GM18861 (cell line): ENCODE measurements at regions not wholly inside any gene's neighbourhood (a gene's known extent, or its start where the extent isn't known, plus 50 kb on each side); places are given as distances from the start of the nearest gene placed in this dataset.
A peak's percentile ranks its signal among the peaks of the same experiment; 100 is the strongest.
"Not testable (repeated sequence)": the region's sequence is repeated elsewhere in the genome, so short reads cannot be mapped to it uniquely, and the experiment has no call there.

Experiments used
- ATAC-seq: cut with Tn5 transposase; IDR thresholded peaks from one replicate; pipeline ENCODE4 v1.9.1; 2021; ENCODE audit not compliant: unreplicated experiment

GRCh38 chr2:215667585-215668377 is 231.9 kb upstream of the FN1 start:
- ATAC-seq = no peak

DNA sequence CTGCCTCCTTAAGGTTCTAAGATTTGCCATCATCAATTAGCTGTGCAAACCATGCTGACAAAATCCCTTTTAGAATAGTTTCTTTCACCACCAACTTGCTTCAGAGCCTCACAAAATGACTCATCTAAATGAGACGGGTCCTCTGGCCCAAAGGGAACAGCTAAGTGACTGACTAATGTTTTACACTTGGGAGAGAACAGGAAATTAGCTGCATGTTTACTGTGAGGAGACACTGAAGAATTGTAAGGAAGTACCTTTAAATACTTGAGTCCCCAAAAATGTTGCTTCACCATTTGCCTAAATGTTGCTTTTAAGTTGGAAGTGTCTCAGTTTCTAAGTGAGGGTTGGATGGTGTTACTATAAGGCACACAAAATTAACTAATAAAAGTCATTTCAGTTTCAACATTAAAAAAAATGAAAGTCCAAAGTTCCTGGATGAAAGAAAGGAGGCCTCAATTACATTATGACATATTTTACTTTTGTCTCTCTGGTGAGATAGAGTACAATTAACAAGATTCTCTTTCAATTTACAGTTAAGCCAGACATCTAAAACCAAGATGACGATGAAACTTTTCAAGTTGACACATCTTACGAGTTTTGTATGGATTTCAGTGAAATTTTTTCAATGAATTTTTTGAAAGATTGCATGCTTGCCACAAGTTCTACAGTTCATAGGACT is 229.1 kb upstream of the FN1 start:
- peak; percentile 95 for ATAC-seq

DNA sequence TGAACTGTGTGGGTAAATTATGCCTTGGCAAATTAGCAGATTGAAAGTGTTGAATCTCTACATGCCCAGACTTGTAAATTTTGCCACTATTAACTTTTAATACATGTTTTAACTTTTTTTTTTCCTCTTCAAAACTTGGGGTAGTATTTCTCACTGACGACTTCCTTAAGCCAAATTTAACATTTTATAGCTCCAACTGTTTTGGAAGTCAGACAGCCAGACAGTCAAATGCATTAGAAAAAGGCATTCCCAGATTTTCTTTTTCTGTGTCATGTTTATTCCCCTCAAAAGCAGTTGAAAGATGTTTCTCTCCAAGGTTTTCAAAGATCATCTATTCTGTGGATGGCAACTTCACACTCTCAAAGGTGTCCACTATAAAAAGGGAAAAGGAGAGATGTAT is 226.8 kb upstream of the FN1 start:
- no peak for ATAC-seq

DNA sequence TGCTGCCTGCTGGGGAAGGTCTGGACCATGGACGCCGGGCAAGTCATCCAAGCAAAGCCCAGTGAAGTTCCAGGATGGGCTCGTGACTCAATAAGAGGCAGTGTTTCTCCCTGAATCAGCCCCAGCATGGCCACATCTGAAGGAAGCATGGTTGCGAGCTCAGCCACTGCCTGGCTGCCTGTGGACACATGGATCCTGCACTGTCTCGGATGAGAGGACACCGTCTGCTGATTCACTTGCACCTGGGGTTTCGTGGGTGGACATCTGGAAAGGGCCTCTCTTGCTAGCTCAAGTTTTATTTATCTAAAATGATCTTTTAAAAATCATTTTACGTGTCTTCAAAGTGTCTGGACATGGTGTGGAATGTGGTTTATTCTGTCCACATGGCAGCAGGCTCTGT is 224.8 kb upstream of the FN1 start:
- ATAC-seq = no peak

GRCh38 chr2:215659650-215660049 is 223.8 kb upstream of the FN1 start:
- ATAC-seq = no peak

- no peak for ATAC-seq
Observed at GRCh38 chr2:215658635-215659305, 222.9 kb upstream of the FN1 start.

GRCh38 chr2:215657844-215658243 is 222.0 kb upstream of the FN1 start:
- ATAC-seq = no peak

GRCh38 chr2:215654148-215654819 is 218.4 kb upstream of the FN1 start:
- ATAC-seq = no peak

DNA sequence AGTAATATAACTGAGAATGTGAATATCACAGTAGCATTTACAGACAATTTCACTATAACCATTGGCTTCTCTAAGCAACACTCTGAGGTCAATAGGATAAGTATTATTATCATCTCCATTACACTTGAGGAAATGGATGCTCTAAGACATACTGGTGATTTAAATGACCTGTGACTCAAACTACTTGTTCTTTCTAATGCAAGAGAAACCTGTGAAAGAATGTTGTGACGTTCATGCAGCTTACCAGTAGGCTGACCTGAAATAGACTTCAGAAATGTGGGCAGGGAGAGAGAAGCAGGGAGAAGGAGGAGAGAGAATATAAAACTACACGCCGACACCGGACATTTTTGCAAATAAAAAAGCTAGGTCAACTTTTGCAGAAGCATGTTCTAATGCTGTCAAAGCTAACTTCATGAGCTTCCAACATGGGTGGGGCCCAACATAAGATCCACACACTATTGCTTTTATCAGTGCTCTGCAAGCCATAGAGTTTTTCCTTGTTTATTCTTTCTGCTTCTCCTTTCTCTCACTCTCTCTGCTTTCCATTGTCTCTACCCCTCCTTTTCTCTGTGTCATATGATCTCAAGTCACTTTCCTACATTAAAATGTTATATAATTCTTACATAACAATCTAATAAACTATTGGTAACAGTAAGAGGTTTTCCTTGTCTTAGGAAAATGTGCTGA is 217.6 kb upstream of the FN1 start:
- no peak for ATAC-seq

DNA sequence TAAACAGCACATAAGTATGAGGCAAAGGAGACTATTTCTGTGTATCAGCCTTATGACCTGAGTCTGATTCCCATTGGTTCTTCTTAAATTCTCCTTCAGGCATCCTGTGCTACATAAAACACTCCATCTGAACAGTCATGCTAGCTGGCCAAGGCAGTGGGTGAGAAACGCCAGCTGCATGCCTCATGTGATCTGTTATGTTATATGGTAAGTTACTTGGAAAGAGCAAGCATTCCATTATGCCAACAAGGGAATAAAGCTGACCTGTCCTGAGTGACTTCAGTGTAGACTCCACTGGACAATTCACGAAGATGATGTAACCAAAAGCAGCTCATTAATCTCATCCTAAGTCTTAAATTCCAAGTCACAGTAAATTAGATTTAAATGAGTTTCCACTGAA is 216.5 kb upstream of the FN1 start:
- ATAC-seq = no peak

DNA sequence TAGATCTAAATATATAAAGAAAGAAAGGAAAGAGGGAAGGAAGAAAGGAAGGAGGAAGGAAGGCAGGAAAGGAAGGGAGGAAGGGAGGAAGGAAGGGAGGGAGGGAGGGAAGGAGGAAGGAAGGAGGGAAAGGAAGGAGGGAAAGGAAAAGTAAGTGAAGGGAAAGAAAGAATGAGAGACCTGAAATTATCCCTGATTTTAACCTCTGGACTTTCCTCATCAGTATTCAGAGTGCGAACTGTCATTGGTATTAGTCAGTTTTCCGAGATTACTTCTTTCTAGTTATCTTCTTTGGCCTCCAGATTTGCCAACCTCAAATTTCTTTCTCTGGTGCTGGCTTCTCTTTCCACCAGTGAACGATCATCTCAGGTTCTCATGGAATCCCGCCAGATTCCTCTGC is 215.5 kb upstream of the FN1 start:
- no peak for ATAC-seq

GRCh38 chr2:215644233-215644897 is 208.5 kb upstream of the FN1 start:
- ATAC-seq = no peak

- no peak for ATAC-seq
Observed at GRCh38 chr2:215638687-215639086, 202.8 kb upstream of the FN1 start.

- no peak for ATAC-seq
Observed at GRCh38 chr2:215637651-215638050, 201.8 kb upstream of the FN1 start.

DNA sequence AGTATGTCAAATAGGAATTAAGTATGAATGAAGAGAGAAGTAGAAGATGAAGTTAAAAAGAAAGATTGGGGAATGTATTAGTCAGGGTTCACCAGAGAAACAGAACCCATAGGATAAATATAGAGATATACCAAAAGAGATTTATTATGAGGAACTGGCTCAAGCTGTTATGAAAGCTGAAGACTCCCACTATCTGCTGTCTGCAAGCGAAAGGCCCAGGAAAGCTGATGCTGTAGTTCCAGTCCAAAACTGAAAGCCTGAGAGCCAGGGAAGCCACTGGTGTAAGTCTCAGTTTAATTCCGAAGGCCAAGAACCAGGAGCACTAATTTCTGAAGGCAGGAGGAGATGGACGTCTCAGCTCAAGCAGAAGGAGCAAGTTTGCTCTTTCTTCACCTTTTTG is 200.9 kb upstream of the FN1 start:
- ATAC-seq = no peak

DNA sequence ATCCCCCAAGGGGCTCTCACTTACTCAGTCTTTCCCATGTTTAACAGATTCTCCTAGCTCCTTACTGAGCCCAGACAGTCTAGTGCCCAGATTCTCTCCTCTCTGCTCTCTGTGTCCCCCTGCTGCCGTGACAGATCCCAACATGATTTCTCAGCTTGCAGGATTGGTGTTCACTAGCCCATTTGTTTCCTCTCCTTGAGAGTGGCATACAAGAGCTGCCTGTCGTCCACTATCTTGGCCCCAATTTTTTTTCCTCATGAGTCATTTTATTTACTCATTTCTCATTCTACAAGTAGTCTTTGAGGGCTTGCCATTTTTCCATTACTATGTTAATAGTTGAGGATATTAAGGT is 199.9 kb upstream of the FN1 start:
- no peak for ATAC-seq

GRCh38 chr2:215635071-215635787 is 199.4 kb upstream of the FN1 start:
- no peak for ATAC-seq

GRCh38 chr2:215633360-215633759 is 197.5 kb upstream of the FN1 start:
- ATAC-seq = no peak

- ATAC-seq = no peak
Observed at GRCh38 chr2:215631696-215632095, 195.8 kb upstream of the FN1 start.

DNA sequence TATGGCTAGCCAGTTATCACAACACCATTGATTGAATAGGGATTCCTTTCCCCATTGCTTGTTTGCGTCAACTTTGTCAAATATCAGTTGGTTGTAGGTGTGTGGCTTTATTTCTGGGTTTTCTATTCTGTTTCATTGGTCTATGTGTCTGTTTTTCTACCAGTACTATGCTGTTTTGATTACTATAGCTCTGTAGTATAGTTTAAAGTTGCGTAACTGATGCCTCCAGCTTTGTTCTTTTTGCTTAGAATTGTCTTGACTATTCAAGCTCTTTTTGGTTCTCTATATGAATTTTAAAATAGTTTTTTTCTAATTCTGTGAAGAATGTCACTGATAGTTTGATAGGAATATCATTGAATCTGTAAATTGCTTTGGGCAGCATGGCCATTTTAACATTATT is 194.9 kb upstream of the FN1 start:
- not testable (repeated sequence) for ATAC-seq
